NCI-H187 (cell line): ENCODE measurements at regions not wholly inside any gene's neighbourhood (a gene's known extent, or its start where the extent isn't known, plus 50 kb on each side); places are given as distances from the start of the nearest gene placed in this dataset.

Experiments used
- DNase-seq, 2 experiments: peaks; one replicate each; lab custom pipeline; 2025; lab: John Stamatoyannopoulos, UW

DNA sequence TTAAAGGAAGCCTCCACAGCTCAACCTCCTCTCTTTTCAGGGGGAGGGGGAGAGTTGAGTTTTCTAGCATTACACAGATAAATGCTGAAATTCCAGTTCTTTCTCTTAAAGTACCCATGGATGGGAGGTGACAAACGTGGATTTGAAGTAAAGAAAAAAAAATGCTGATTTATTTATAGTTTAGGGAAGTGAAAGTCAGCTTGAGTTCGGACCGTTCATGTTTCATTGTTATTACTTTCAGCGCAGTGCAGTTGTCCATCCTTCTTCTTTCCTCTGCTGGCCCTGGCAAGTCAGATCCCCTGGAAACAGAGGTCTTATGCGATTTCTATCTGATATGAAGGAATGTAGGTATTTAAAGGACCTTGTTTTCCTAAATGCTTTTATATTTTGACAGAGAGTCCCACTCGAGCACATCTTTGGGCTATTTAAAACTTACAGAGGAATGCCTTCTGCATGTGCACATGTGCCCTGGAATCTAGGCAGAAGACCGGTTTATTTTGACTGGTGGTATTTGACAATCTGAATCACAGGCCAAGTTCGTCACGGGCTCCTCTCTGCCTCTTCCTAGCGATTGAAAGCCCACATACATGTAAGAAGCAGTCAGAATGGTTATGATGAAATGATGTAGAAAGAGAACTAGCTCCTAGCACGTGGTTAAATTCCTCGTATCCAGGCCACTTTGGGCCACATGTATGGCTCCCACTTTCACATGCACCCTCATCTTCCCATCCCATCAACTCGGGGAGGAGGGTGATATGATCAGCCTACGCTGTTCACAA, 385.2 kb upstream of the KLF4 start:
- no peak for DNase-seq

DNA sequence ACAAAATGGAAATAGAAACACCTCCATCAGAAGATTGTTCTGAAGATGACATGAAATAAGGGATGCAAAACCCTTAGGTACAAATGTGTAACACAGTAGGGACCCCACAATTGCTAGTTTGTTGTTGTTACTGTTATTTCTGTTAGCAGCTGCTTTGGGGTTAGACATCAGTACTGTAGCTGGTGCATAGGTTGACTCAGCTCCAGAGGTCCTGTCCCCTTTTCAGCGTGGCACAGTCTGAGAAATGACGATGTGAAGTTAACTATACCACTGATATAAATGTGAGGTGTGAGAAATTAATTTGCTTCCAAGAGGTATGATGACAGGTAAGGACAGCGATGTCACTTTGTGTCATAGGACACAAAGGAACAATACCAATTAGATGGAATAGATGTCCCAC, 384.6 kb upstream of the KLF4 start:
- no peak for DNase-seq

DNA sequence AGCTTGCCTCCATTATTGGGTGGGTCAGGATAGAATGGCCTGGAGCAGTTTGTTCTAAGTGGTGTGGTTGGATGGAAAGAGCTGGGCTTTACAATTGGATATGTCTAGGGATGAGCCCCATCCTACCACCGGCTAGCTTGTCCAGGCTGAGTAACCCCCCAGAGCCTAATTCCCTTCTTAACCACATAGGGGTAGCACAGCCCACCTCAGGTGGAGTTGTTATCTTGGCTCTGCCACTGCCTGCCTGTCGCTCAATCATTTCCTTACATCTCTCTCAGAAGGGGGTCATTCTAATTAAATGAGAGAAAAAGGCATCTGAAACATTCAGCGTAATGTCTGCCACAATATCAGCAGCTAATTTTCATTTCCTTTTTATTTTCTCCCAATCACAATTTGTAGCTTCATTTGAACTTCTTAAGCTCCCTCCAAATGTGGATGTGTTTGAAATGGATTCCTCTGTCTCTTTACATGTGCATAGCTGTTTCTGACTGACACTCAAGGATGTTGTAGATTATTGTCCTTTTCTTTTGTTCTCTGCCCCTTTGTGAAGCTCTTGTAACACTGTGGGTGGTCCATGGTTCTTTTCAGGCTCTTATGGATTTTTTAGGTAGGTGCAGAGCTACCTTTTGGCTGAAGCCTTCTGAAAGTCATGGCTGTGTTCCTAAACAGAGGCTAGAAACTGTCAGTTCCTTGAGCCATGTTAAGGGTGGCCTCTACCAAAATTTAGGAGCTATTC, 383.1 kb upstream of the KLF4 start:
- no peak for DNase-seq

DNA sequence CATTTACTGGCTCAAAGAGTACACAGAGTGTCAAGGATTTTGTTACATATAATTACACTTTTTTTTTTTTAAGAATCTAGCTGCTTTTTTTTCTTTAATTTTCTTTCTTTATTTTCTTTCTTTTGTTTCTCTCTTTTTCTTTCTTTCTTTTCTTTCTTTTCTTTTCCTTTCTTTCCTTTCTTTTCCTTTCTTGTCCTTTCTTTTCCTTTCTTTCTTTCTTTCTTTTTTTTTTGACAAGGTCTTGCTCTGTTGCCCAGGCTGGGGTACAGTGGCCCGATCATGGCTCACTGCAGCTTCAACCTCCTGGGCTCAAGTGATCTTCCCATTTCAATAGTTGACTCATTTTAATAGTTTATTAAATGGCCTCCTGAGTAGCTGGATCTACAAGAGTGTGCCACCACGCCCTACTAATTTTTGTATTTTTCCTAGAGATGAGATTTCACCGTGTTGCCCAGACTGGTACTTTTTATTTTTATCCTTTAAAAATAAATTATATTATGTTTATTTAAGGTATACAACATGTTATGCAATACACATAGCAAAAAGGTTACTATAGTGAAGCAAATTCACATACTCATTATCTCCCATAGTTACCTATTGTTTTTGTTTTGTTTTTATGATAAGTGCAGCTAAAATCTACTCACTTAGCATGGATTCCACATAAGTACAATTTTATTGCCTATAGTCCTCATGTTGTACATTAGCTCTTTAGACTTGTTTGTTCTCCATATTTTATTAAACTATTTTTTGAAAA, 381.5 kb upstream of the KLF4 start:
- DNase-seq = no peak

DNA sequence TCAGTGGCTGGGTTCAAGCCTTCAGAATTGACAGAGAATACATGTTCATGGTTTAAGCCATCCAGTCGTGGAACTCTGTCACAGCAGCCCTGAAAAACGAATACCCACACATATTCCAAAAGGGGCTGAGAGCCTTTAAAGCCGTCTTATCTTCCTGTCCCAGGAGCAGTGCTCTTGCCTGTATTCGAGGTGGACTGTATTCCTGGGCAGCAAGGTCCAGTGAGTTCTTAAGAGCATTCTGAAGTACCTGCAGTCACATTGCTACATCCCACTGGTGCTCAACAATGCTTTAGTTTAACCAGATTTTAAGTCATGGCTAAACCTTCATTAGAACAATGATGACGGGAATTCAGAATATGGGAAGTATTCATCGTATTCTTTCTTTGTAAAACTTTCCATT, 380.7 kb upstream of the KLF4 start:
- DNase-seq = no peak

DNA sequence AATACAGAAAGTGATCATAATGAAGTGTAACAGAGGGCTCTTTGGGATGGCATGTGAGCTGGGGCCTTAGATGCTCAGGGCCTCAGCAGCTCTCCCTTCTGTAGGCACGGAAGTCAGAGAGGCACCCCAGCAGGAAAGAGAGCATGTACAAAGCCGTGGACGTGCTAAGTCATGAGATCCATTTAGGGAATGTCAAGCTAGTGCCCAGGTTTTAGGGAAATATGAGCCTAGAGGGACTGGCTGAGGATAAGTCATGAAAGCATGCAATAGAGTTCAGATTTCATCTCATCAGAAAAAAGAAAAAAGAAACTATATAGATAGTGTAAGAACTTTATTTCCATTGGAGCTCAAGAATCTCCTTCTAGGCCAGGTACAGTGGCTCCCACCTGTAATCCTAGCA, 379.5 kb upstream of the KLF4 start:
- no peak for DNase-seq

DNA sequence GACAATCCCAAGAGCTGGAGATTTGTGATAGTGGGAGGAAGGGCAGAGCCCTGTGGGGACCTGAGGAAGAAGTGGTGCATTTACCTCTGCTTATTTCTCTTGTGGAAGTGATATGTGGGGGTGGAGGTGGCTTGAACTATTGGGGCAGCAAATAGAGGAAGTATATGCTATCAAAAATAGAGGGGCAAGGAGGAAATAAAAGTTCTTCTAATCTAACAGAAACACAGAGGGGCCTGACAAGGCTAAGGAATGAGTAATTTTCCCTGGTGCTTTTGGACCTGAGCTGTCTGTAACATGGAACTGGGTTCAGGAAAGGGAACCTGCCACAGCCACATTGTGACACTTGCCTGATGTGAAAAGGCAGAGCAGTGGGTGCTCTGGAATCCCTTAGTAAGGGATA, 378.6 kb upstream of the KLF4 start:
- DNase-seq = no peak

DNA sequence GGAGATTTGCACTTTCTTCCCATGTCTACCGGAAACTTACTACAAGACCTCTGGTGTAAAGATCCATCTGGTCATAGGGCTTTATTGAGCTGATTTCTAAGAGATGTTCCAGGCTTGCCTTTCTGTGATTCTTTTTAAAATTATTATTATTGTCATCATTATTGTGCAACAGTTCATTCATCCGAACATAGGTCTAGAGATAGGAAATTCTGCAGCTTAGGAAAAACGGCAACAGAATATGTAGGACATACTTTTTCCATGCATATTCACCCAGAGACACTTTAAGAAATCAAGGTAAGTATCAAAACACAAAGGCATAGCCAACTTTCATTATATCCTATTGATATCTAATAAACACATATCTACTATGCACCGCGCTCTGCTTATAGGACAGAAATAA, 378.2 kb upstream of the KLF4 start:
- DNase-seq = no peak

DNA sequence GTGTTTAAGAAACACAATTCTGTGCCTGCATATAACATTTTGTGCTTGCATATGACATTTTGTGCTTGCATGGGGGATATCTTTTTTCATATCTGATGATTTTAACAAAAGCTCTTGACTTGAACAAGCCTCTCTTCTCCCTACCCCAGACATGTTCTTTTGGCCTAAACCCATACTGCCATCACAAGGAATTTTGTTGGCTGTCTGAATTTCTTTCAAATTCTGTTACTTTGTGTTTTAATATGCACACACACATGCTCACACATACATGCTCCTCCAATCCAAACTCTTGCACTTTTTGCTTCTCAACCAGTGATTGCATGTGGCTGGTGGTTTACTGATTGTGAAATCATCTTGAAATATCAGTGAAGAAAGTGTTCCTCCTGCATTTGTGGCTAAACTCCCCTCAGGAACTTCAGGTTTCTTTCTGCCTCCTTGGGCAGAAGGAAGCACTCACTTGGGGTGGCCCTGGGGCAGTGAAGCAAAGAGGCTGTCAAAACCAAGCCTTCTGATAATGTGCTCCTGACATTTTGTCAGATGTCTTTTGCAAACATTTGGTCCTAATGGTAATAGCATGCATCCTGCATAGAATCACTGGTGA, 377.2 kb upstream of the KLF4 start:
- no peak for DNase-seq

DNA sequence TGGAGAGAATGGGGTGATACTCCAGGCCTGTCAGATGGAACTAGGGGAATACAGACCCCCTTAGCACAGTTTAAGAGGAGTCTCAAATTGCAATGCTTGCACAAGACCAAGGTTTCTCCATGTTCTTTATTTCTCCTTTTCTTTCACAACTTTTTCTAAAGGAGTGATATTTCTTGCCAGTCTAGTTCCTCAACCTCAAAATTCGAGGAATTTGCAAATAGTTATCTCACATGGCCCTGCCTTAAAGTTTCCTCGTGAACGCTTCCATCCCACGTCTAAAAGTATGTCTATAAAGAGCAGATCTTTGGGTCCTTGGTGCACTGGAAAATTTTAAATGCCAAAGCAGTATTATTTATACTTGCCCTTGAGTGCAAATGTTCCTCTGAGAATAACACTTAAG, 373.8 kb upstream of the KLF4 start:
- no peak for DNase-seq

DNA sequence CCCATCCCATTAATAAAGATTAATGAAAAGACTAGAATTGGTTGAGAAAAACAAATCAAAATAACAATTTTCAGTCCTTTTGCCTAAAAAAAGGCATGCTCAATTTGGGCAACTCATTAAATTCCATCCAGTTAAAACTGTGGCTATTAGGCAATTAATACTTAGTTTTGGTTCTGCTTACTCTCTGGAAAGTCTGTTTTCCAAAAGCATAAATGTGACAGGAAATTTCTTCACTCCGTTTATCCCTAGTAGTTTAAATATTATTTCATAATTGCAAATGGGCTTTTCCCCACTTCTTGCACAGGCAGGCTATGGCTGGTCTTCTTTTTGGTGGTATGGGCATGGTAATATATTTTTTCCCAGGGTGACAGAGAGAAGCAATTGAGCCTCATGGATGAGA, 373.3 kb upstream of the KLF4 start:
- DNase-seq = no peak

DNA sequence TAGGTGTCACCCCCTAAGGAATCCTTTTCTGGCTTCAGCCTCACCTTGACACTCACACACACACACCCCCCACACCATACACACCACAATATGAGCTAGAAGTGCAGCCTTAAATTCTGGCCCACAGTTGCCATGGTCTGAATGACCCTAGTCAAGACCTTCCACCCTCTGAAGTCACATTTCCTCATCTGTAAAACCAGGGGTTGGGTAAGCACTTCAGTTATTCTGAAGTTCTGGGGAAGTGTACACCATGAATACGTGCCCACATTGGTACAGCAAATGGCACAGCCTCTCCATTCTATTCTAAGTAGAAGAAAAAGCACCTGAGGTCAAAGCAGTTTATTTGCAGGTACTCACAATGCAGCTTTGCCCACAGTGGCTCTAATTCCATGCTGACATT, 372.8 kb upstream of the KLF4 start:
- no peak for DNase-seq

DNA sequence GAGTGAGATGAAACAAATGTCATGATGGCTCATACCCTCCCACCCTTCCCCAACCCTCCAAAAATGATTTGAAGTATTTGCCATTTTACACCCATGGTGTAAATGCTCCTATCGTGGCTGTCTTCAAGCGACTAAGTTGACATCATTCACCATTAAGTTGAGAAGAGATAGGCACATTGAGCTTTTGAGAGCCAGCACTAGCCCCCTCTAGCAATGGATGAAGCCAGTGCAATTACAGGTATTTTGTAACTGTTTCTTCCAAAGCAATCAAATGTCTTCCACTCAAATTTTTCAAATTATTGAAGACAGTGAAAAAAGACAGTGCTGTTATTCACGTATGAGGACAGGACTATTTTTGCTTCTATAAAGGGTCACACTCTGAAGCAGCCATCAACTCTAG, 371.5 kb upstream of the KLF4 start:
- no peak for DNase-seq

DNA sequence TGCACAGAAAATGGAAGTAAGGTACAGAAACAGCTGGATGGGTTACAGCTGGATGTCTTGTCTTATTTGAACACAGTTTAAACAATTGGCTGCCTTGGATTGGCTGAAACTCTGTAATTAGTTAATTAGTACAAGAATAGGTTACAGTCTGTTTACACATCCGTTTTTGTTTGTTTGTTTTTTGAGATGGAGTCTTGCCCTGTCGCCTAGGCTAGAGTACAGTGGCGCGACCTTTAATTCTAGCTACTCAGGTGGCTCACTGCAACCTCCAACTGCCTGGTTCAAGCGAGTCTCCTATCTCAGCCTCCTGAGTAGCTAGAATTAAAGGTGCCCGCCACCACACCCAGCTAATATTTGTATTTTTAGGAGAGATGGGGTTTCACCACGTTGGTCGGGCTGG, 368.7 kb upstream of the KLF4 start:
- DNase-seq = no peak

DNA sequence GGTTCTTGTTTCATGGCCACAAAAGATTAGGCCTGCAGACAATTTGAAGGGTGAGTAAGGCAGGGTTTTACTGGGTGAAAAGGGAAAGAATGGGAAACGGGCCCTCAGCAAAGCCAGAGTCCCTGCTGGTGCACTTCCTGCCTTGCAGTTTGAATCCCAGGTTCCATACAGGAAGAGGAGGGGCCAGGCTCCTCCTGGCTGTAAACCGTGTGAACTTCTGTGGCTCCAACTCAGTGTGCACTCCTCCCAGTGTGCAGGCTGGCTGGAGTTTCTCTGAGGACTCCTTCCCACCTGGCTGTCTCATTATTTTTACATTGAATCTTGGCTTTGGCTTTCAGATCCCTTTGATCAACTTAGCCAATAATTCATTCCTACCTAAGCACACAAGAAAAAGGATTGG, 367.1 kb upstream of the KLF4 start:
- DNase-seq = no peak

DNA sequence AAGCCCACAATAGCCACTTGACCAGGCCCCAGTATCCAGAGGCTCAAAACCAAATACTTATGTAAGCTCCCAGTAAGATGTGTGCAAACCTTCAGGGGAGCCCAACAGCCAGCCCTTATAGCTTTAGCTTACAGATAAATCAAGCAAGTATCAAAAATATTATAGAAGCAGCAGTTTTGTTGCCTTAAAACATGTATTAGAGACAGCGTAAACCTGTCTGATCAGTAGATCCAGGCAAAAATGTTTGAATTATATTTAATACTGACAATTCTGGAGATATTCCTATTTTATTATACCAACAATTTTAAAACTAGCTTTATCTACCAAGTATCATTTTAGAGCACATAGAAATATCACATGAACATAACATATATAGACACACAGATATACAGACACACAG, 365.6 kb upstream of the KLF4 start:
- DNase-seq = no peak

DNA sequence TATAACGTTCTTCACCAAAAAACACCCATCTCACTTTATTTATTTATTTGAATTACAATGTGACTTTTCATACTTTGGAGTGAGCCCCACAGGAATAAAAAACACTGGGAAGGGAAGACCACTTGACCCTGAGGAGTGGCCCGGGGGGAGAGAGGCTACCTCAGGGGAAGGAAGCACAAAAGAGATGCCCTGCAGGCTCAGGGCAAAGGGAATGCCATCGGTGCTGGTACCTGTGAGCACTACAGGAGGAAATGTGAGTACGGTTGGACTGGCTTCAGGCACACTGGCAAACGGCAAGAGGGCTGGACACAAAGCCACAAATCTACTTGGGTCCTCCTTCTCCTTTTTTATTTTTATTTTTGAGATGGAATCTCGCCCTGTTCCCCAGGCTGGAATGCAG, 363.9 kb upstream of the KLF4 start:
- no peak for DNase-seq

DNA sequence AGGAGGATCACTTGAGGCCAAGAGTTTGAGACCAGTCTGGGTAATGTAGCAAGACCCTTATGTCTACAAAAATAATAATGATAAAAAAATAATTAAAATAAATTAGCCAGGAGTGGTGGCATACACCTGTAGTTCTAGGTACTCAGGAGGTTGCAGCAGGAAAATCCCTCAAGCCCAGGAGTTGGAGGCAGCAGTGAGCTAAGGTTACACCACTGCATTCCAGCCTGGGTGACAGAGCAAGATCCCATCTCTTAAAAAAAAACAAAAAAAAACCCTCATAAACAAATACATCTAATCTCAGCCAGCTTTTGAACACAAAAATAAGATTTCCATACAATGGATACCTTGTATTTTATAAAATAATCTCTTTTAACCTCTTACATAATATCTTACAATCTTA, 363.3 kb upstream of the KLF4 start:
- DNase-seq = no peak

DNA sequence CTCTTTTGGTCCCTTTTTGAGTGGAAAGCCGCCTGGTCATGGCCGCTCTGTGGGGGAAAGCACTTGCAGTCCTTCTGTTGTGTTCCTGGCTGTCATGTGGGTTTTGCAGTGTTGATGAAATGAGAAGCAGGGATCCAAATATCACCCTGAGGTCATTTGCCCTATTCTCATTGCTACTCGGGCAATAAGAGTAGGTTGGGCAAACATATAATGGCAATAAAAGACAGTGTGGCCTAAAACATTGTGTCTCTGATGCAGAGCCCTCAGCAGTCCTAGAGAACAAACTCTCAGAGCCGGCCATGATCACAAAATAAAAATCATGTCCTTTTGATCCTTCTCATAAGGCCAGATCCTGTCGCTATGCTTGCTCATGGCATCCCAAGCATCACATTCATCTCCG, 361.1 kb upstream of the KLF4 start:
- no peak for DNase-seq

DNA sequence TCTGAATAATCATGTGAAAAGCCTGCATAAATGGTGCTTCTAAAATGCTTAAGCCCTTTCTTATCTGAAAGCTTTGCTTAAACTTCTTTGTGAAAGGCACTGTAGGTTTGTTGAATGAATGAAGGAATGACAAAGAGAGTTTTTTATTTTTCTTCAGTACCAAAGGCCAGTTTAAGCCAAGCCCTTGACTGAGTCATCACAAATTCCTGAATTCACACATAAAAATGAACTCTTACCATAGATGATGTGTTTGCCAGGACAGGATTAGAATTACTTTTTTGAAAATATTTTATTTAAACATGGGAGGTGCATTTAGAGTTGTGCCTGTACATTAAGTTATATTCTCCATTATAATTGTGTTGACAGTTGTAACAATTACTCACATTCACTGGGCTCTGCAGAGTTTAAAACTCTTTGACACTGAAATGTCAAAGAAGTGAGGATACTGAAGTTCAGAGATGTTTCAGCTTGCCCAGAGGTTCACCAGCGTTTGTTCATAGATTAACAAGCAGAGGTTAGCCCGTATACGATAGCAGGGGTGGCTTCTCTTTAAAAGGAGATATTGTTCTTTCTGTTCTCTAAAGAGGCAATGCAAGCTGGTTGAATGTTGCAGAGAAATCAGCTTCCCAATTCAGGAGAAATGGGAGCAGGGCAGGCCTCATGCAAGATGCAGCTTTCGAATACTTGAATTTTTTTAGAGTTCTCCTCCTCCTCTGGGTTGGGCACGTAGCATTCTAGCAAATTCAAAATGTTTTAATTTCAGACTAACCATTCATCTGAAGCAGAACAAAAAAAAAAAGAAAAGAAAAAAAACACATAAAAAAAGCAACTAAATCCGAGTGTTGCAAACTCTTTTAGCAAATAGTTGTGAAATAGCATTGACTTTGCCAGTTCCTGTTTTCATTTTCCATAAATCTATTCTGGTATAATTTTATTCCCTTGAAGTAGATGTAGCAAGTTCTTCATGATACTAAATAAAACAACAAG, 358.7 kb upstream of the KLF4 start:
- no peak for DNase-seq

DNA sequence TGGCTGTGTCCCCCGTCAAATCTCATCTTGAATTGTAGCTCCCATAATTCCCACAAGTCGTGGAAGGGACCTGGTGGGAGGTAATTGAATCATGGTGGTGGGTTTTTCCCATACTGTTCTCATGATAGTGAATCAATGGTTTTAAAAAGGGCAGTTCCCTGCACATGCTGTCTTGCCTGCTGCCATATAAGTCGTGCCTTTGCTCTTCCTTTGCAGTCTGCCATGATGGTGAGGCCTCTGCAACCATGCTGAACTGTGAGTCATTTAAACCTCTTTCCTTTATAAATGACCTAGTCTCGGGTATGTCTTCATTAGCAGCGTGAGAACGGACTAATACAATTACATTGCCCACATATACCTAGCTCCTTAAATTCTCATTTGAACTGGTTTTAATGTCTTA, 353.0 kb upstream of the KLF4 start:
- DNase-seq = no peak

DNA sequence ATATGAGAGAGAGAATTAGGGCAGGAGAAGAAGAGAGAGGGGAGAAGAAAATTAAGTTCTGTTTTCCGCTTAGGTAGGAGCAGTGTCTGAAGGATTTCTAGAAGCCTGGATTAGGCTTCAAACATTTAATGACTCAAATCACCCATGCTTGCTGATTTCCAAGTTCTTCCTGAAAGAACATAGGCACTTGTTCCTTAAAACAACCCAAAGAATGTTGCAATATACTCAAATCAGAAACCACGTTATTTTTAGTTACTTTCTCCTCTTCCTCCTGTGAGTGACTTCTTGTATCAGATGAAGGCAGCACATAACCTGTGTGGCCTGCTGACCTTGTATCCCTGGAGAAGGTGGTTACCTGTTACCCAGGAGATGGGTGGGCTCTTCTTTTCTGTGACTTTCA, 351.5 kb upstream of the KLF4 start:
- no peak for DNase-seq
